Ascending aorta (tissue), 2 donors: ENCODE measurements at regions not wholly inside any gene's neighbourhood (a gene's known extent, or its start where the extent isn't known, plus 50 kb on each side); places are given as distances from the start of the nearest gene placed in this dataset.

Source experiments
- DNase-seq, 2 donors: peaks; one replicate each; pipeline ENCODE4 v3.0.0-alpha.2; 2019; ENCODE audit warnings: low spot score in 2 of 2
- H3K27ac ChIP-seq, 2 donors: fragments of 200-600 bp; sonication (generic); one replicate each; pipeline ENCODE4 v1.5.1; 2016 to 2017; ENCODE audit warnings: mild to moderate bottlenecking in 1 of 2
- H3K27me3 ChIP-seq: fragments of 200-600 bp; sonication (generic); one replicate; pipeline ENCODE4 v1.5.1; 2017
- H3K36me3 ChIP-seq, 2 donors: fragments of 200-600 bp; sonication (generic); one replicate each; pipeline ENCODE4 v1.5.1; 2016
- H3K4me1 ChIP-seq, 2 donors: fragments of 200-600 bp; sonication (generic); one replicate each; pipeline ENCODE4 v1.5.1; 2016 to 2017; ENCODE audit warnings: mild to moderate bottlenecking in 1 of 2
- H3K4me3 ChIP-seq, 2 donors: fragments of 200-600 bp; sonication (generic); one replicate each; pipeline ENCODE4 v1.5.1; 2016 to 2017; ENCODE audit warnings: mild to moderate bottlenecking in 1 of 2
- H3K9me3 ChIP-seq, 2 donors: fragments of 200-600 bp; sonication (generic); one replicate each; pipeline ENCODE4 v1.5.1; 2016
- intact Hi-C: fragments of 100-400 bp; cut with DNase I; formaldehyde crosslinking; loops from one replicate; pipeline ENCODE4 v1.15.1; 2023
- TF ChIP-seq, protein P1 (sequence below), 3 experiments: fragments of 200-600 bp in 2 of 3; fragments of 450-650 bp in 1 of 3; sonication (generic) in 2 of 3; IDR thresholded peaks; one replicate each; pipeline ENCODE4 v1.5.1; 2016 to 2019; ENCODE audit warnings: antibody characterized with exemption in 3 of 3, mild to moderate bottlenecking in 1 of 3, moderate library complexity in 1 of 3

- TF ChIP-seq, protein P1, sequence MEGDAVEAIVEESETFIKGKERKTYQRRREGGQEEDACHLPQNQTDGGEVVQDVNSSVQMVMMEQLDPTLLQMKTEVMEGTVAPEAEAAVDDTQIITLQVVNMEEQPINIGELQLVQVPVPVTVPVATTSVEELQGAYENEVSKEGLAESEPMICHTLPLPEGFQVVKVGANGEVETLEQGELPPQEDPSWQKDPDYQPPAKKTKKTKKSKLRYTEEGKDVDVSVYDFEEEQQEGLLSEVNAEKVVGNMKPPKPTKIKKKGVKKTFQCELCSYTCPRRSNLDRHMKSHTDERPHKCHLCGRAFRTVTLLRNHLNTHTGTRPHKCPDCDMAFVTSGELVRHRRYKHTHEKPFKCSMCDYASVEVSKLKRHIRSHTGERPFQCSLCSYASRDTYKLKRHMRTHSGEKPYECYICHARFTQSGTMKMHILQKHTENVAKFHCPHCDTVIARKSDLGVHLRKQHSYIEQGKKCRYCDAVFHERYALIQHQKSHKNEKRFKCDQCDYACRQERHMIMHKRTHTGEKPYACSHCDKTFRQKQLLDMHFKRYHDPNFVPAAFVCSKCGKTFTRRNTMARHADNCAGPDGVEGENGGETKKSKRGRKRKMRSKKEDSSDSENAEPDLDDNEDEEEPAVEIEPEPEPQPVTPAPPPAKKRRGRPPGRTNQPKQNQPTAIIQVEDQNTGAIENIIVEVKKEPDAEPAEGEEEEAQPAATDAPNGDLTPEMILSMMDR (IDR thresholded peaks at IDR 0.05), result no peak
- Histone ChIP-seq H3K4me1 (no peaks in the 10 kb centered on the region), H3K36me3 (no peaks in the 10 kb centered on the region)
Measured at GRCh38 chr1:163450986-163451385, 129.2 kb downstream of the NUF2 start.

GRCh38 chr1:163459539-163459938 is 137.8 kb downstream of the NUF2 start:
- H3K4me3 ChIP-seq, result no peak overlapping the region
- no peaks in the 10 kb centered on the region for H3K9me3 ChIP-seq
- no peak overlapping the region for H3K27ac ChIP-seq
- H3K4me1 ChIP-seq, result no peaks in the 10 kb centered on the region
- no peak for DNase-seq
- intact Hi-C loops, result no loop called here
- no peaks in the 10 kb centered on the region for H3K27me3 ChIP-seq
- H3K36me3 ChIP-seq, result no peaks in the 10 kb centered on the region
- TF ChIP-seq, protein P1 (IDR thresholded peaks at IDR 0.05), result no peak

More at GRCh38 chr1:163450986-163451385, 129.2 kb downstream of the NUF2 start:
- intact Hi-C loops, result no loop called here
- Histone ChIP-seq H3K4me3 (no peak overlapping the region), H3K27ac (no peak overlapping the region), H3K27me3 (no peaks in the 10 kb centered on the region), H3K9me3 (no peaks in the 10 kb centered on the region)
- DNase-seq, result no peak

- H3K4me1 ChIP-seq, result no peaks in the 10 kb centered on the region
- H3K4me3 ChIP-seq, result no peak overlapping the region
- no peaks in the 10 kb centered on the region for H3K9me3 ChIP-seq
- DNase-seq, result no peak
- no peaks in the 10 kb centered on the region for H3K27me3 ChIP-seq
- H3K36me3 ChIP-seq, result no peaks in the 10 kb centered on the region
- no peak overlapping the region for H3K27ac ChIP-seq
- intact Hi-C loops, result no loop called here
- TF ChIP-seq, protein P1 (IDR thresholded peaks at IDR 0.05), result no peak
Measured at GRCh38 chr1:163467289-163467688, 145.5 kb downstream of the NUF2 start.

DNA sequence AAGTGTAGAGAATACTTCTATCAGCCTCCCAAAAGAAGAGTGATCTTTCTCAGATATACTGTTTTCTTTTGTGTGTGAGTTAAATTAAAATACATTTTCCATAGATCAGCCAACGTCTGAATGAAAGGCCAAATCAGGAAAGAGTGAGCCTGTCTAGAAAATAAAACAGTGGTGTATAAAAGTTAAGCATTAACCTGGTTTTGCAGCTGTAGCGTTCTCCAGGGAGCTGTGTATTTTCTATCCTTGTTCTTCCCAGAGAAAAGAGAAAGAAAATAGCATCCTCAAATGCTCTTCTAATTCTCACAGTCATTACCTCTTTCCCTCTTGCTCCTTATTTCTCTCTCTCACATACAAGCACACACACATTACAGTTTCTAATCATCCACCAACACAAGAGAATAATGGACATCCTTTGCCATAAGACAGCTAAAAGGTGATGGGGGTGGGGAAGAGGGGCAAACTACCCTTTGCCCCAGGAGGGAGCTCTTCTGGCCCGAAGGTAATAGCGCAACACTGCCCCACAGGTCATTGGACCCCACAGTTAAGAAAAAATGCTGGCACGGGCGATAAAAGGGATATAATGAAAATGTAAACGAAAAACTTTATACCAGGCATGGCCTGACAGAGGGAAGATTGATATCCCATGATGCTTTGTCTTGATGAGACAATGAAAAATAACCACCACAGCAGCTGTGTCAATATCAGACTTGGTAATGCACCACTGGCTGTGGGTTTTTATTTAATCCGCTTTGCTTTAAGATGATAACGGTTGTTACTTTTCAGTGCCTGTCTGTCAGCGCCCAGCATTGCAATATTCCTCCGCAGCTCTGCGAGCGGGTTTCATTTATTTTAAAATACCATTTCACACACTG is 150.3 kb downstream of the NUF2 start:
- Histone ChIP-seq H3K27me3 (no peaks in the 10 kb centered on the region), H3K4me3 (peak overlapping the region in 1 of 2 donors; percentile 22), H3K4me1 (no peaks in the 10 kb centered on the region), H3K36me3 (no peaks in the 10 kb centered on the region), H3K27ac (no peak overlapping the region), H3K9me3 (no peaks in the 10 kb centered on the region)
- intact Hi-C loops, result no loop called here
- DNase-seq, result no peak
- TF ChIP-seq, protein P1 (IDR thresholded peaks at IDR 0.05), result no peak

DNA sequence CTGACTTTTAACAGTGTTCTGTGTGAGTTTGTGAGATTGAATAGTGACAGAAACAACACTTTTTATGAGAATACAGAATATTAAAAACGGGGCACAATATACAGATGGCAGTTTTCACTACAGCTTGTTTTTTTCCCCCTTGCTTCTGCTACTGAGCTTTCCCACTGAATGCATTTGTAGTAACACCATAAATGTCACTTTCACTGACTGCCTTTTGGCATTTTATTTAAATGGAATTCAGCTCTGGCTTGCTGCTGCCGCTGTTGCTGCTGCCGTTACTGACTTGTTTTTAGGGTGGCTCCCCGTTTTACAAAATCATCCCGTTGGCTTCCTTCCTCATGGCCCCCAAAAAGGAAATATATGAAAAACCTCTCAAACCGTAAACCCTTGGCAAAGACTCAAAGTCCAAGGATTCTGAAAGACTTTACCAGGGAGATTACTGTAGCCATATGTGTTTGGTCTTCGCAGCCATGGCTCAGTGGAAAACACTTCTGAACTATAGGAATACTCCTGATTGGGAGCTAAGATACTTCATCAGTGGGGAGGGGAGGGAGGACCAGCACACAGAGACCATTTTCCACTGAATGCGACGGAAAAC is 151.0 kb downstream of the NUF2 start:
- Histone ChIP-seq H3K4me1 (no peaks in the 10 kb centered on the region), H3K27me3 (no peaks in the 10 kb centered on the region), H3K36me3 (no peaks in the 10 kb centered on the region), H3K9me3 (no peaks in the 10 kb centered on the region), H3K4me3 (peak overlapping the region in 1 of 2 donors; percentile 22), H3K27ac (no peak overlapping the region)
- TF ChIP-seq, protein P1 (IDR thresholded peaks at IDR 0.05), result no peak
- DNase-seq, result no peak
- intact Hi-C loops, result no loop called here
